Stimulated activated CD8-positive, alpha-beta memory T cell treated with anti-CD3 and anti-CD28 coated beads, Interleukin-12 subunit alpha, Interleukin-12 subunit beta, amount 100 ng/mL, for 4 hours (primary cell): ENCODE measurements at regions not wholly inside any gene's neighbourhood (a gene's known extent, or its start where the extent isn't known, plus 50 kb on each side); places are given as distances from the start of the nearest gene placed in this dataset.

Experiments
- DNase-seq: peaks from one replicate; pipeline ENCODE4 v3.0.0-alpha.2; 2020; ENCODE audit warnings: low read depth

DNA sequence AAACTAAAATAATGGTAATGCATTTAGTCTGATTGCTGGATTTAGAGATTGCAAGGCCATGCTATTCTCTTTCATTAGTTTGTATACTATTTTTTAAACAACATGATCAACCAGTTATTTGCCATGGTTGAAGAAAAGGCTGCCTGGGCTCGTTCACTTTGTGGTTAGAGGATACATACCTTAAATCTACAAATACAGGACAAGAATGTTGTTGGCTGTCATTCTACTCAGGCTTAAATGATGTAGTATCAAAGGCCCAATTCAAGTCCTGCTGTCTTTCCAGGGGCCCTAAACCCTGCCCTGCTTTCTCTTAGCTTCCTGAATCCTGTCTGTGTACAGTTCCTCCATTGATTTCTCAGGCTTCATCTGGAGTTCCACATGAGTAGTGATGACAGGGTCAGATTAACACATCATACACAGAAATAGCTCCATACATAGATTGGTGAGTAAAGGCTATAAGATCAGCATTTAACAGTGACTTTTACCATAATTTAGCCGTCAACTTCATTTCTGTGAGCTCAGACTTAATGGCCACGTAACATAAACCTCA lies 114.9 kb upstream of the GPRIN3 start:
- DNase-seq: no peak

DNA sequence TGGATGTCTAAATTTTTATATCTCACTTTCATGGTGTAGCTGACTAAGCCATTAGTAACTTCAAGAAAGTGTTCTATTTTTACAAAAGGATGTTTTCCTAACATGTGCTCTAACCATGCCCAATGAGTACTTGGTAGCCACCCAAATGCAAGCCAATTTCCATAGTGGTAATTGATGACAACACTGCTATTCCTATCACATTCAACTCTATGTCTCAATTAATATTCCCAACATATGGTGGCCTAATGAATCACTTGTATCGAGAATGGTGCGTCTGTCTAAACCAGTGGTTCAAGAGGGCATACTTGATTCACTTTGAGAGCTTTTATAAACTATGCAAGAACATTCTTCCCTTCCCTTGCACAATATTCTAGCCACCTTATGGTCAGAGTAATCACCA lies 112.9 kb upstream of the GPRIN3 start:
- DNase-seq: no peak

DNA sequence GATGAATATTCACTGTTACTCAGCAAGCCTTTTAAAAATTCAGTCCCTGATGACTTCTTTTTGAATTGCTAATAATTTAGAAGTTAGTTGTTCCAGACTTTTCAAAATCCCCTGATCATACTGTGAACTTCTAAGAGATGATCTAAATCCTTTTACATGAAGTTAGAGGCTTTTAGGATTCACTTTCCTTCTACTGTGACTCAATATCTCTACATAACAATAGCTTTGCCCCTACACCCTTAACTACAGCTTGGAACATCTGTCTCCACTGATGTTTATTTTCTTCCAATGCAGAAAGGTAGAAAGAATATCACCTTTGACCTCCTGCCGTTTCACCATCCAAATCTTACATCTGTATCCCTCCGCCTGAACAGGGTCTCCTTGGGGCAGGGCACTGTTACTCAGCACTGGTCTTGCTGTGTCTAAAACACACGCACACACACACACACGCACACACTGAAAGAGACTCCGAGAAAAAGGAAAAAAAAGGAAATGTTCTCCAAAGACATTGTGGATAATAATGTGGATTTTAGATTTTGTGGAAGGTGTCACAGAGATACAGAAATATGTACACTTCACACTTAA lies 111.6 kb upstream of the GPRIN3 start:
- no peak for DNase-seq

DNA sequence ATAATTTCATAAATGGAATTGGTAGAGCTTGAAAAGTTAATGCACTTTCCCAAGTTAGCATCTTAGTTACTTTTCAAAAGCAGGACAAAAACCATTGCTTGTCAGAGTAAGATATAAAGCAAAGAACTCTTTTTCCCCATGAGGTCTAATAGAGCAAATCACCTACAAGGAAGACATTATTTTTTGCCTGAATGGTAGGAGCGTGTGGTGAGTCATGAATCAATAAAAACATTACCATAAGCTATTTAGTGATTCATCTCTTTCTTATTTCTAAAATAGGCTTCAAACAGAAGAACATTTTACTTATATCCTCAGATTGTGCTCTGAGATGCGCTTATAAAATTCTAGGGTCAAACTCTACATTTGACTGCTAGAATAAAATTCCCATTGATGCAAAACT lies 109.4 kb upstream of the GPRIN3 start:
- no peak for DNase-seq

DNA sequence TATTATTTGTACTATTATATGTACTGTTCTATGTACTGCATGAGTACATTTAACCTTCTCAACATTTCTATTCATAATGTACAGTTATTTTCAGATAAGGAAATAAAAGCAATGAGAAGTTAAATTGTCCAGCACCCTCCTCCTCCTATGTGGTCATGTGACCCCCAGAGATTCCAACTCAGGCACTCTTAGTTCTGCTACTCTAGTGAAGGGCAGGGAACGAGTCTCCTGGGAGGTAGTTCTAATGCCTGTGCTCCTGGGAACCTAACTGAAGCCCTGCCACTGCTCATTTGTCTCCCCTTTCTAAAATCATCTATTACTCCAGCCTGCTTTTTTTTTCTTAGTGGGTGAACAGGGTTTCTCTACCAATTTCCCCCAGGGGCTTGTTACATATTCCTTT lies 105.9 kb upstream of the GPRIN3 start:
- DNase-seq: no peak

DNA sequence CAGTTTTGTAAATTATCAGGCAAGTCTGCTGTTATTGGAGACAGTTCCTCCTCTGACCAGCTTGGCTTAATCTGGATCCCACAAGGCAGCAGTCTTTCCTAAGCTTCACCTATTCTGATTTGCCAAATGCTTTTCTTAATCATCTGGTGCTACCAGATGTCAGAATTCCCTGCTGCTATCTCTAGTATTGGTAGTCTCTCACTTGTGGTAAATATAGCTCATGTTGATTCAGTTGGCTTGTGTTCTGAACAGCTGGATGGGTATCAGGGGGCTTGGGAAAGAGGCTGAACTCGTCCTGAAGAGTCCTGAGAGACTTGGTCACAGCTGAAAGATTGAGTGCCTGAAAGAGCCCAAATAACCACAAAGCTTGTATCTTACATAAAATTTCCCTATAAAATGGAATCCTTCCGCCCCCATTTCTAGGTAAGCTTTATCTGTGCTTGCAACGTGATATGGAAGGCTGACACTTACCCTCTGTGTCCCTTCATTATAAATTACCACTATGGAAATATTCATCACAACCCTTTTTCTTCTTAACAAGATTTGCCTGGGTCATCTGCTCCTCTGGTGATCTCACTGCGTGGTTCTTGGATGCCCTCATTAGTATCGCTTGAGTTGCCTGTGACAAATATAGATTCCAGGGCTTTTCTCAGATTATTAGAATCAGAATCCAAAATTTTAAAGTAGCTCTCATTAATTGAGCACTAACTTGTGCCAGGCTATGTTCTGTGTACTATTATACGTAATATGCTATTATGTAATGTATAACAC lies 104.1 kb upstream of the GPRIN3 start:
- no peak for DNase-seq

DNA sequence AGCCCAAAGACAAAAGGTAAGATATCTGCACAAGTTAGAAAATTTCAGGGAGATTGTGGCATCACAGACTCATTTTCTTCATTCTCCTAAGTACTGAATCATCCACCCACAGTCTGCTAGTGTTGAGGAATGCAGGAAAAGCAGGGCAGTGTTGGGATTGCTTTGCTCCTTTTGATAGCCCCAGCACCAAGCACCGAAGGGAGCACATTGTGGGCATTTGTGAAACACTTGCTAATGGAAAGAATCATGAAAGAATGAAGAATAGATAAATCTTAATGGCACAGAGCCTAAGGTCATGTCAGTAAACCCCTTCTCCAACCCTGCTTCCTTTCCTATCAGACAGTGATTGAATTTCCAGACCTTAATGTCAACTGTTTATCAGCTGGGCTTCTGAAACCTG lies 103.1 kb upstream of the GPRIN3 start:
- no peak for DNase-seq

DNA sequence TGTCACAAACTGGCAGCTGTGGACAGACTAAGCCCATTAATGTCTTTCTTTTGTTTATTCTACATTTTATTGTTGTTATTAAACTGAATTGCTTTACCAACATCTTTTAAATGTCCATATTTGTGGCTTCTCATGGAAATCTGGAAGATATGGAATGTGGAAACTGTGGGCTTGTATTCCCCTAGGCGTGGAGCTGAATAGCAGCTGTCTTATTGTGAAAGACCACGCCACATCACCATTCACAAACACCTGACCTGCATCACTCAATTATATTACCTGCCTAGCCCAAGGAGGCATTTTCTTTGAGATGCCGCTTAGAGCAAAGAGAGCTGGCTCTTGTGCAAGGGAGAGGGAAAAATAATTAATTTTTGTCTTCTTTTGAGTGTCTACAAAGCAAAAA lies 96.9 kb upstream of the GPRIN3 start:
- DNase-seq: no peak

DNA sequence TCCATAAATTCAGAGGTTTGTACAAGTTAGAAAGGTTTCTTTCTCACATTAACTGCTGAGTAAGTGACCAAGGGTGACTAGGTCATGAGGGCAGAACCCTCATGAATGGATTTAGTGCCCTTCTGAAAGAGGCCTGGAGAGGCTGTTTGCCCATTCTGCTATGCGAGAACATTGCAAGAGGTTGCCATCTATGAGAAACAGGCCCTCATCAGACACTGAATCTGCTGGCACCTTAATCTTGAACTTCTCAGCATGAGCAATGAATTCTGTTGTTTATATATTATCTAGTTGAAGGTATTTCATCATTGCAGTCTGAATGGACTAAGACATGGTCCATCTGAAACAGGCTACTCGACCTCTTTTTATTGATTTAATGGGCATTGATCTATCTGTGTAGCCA lies 96.2 kb upstream of the GPRIN3 start:
- DNase-seq: no peak

DNA sequence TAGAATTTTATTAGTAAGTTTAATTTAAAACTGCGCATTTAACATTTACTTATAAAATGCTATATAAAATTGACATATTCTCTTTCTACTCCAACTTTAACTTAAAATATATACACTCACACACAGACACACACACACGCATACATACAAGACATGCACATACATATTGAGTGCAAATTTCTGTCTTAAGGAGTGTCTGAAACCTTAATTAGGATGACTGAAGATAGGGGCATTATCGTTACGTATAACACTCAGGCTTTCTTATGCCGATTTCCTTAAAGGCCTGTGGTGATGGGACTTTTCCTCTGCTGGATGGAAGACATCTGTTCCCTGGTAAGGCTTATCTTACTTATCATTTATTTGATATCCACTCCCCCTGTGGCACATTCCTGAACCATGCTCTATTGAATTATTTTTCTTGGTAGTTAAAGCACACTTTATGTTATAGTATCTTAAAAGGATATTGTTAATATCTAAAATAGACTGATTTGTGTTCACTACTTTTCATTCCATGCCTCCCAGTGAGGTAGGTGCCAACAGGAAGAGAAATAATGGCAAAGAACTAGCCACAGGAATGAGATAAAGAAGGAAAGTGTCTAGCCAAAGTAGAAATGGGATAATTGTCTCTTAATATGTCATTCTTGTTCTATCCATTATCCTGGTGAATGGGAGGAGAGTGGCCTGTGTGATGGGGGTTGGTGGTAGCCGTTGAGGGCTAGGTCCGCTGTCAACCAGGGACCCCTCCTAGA lies 92.9 kb upstream of the GPRIN3 start:
- no peak for DNase-seq

DNA sequence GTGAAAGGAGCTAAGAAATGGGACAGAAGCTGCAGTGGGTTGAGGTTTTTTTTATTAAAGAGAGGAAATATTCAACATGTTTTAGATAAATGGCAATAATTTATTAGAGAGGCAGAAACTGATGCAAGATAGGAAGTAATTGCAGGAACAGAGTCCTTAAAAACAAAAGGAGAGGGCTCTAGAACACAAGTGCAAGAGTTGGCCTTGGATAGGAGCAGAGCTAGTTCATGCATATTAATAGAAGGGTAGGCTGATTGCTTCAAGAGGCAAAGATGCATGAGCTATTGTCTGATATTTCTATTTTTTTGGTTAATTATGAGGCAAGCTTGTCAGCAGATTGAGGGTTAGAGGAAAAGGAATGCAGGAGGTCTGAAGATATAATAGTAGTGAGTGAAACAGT lies 91.0 kb upstream of the GPRIN3 start:
- DNase-seq: no peak

DNA sequence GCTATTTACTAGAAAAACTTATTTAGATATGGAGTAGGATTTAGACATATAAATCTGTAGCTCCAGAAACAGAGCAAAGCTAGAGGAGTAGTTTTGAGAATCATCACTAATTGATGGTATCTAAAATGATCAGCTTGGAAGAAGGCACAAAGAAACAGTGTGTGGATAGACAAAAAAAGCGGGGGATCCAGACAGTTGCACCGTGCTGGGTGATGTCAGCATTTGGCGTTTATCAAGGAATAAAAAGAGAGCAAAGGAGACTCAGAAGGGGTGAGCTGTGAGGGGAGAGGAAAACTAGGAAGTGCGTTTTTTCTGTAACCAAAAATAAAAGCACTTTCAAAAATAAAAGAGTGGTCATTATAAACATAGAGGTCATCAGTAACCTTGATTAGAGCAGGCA lies 90.5 kb upstream of the GPRIN3 start:
- DNase-seq: no peak

DNA sequence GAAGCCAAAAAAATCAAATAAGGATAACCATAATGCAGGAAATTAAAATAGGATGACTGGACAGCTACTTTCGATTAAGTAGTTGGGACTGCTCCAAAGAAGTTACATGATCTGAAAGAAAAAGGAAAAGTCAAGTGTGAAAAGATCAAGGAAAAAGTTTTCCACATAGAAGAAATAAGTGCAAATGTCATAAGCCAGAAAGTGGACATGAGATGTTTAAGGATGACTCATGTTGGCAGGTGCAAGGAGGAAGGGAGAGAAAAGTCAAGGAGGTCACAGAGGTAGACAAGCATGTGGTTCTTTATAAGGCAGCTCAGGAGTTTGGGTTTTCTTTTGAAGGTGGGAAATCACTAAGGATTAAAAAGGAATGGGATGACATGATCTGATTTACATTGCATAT lies 89.8 kb upstream of the GPRIN3 start:
- no peak for DNase-seq

DNA sequence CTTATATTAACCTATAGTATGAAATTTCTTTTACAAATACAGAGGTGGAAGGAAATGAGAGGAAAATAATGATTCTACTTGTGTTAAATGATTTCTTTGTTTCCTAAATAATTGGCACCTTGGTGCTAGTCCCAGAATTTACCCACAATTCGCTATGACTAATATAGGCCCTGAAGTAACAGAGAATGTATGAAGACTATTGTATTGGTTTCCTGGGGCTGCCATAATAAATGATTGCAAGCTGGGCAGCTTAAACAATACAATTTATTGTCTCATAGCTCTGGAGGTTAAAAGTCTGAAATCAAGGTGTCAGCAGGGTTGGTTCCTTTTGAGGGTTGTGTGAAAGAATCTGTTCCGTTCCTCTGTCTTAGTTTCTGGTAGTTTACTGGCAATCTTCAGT lies 74.8 kb upstream of the GPRIN3 start:
- DNase-seq: no peak

DNA sequence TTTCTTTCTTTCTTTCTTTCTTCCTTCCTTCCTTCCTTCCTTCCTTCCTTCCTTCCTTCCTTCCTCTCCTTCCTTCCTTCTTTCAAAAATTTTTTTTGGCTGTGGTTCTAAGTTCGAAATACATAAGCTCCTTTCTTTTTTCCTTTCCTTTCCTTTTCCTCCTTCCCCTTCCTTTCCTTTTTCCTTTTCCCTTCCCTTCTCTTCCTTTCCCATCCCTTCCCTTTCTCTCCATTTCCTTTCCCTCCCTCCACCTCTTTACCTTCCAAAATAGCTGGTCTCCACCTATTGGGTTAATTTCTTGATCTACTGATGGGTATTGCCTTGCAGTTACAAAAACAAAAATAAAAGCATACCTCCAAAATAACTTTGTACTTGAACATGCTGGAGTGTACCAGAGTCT lies 73.4 kb upstream of the GPRIN3 start:
- DNase-seq: no peak

DNA sequence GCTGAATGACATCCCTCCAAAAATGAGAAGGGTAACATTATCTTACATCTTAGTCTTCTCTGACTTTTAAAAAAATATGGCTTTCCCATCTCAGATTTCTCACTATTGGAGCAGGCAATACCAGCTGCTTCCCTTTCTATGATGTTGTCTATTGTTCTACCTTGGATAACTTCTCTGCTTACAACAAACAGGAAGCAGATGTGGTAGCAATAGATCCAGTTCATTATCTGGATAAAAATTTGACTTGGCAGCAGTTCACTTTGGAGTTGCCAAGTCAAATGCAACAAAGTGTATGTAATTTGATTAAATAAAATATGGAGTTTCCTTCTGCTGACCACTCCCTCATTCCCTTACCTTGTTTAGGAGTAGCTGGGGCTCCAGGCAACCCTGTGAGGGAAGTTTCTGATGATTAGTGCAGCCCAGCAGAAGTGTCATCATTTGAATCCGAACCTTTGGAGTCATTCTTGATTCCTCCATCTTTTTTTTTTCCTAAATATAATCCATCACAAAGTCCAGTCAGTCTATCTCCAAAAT lies 72.0 kb upstream of the GPRIN3 start:
- DNase-seq: no peak

DNA sequence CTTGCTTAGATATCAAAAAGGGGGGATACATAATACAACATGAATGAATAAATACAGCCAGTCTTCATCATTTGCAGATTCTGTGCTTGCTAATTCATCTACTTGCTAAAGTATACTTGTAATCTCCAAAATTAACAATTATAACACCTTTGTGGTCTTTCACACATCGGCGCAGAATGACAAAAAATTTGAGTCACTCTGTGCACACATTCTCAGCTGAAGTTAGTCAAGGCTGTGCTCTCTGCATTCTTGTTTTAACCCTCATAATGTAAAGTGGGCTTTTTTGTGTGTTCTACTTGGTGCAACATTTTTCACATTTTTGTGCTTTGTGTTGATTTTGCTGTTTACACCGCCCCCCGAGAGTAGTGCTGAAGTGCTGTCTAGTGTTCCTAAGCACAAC lies 65.8 kb upstream of the GPRIN3 start:
- DNase-seq: no peak

DNA sequence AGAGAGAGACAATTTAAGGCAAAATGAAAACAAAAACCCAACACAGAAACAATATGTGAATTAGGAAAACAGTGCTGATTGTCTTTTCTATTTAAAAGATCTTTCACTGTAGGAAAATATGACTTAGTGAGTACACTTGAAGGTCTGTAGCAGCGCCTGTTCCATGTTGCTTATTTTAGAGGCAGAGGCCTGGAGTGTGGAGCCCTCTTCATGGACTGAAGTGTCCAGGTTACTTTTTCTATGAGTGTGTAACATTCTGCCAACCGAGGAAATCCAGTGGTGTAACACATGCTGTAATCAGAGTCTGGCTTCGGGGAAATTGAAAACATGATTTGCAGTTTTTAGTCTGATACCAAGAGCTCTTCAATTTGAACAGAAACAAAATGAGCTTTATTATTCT lies 64.0 kb upstream of the GPRIN3 start:
- DNase-seq: no peak

DNA sequence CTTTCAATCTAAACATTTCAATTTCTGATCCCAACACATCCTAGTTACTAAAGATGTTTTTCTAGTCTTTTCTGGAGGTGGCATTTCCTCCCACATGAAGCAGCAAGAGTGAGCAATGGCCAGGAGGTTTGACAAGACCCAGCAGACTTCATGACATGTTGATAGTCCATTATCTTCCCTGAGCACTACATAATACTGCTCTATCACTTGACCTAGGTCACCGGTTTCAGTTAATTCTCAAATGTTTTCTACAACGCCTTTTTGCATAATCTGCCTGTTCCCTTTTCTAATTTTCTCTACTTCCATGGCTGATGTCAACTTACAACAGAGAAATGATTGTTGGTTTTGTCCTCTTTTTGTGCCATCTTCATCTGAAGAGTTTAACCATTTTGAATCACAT lies 62.0 kb upstream of the GPRIN3 start:
- DNase-seq: no peak

DNA sequence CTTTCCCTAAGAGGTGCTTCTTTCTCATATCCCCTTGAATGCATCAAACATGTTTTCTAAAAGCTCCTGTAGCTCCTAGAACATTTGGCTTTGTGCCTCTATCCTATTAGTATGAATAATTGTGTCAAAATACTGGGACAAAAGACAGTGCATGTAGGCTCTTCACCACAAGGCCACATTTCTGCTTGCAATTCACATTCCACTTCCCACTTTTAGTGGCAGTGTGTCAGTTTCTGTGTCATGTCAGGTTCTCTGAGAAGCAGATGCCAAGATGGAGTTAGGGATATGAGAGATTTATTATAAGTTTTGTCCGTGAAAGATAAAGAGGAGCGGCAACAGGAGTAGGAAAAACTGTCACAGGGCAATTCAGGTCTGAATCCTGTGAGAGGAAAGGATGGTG lies 61.3 kb upstream of the GPRIN3 start:
- DNase-seq: no peak

DNA sequence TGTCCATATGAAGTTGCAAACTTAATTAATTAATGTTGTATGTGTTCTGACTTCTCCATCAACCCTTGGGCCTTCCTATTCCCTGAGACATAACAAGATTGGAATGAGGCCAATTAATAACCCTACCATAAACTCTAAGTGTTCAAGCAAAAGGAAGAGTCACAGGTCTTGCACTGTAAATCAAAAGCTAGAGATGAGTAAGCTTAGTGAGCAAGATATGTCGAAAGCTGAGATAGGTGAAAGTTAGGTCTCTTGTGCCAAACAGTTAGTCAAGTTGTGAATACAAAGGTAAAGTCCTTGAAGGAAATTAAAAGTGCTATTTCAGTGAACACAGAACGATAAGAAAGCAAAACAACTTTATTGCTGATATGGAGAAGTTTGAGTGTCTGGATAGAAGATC lies 58.2 kb upstream of the GPRIN3 start:
- DNase-seq: no peak

DNA sequence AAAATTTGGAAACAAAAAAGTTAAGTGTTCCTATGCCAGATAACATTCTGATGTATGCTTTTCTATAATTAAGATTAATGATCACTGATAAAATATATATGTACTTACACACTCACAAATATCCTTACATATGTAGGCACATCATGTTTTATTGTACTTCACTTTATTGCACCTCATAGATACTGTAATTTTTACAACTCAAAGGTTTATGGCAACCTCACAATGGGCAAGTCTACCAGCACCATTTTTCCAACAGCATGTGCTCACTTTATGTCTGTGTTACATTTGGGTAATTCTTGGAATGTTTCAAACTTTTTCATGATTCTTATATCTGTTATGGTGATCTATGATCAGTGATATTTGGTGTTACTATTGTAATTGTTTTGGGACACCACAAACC lies 57.8 kb upstream of the GPRIN3 start:
- no peak for DNase-seq

DNA sequence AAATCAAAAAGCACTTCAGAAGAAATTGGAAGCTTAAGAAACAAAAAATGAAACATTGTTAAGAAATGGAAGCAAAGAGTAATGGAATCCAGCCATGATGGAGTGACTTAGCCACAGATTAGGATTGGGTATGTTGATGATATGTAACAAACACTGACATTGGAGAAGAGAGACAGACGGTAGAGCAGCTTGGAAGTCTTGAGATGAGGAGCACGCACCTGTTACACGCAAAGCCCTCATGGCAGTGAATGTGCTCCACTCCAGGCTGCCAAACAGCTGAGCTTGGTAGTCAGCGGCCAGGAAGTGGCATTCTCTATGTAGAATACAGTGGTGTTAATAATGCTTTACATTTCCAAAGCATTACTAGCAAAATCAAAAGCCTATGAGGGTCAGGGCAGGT lies 56.9 kb upstream of the GPRIN3 start:
- no peak for DNase-seq
